NCI-H128 (cell line): ENCODE measurements at regions not wholly inside any gene's neighbourhood (a gene's known extent, or its start where the extent isn't known, plus 50 kb on each side); places are given as distances from the start of the nearest gene placed in this dataset.
"Not testable (repeated sequence)": the region's sequence is repeated elsewhere in the genome, so short reads cannot be mapped to it uniquely, and the experiment has no call there.

Experiments used
- DNase-seq: peaks from one replicate; lab custom pipeline; 2025; ENCODE audit not compliant: unreplicated experiment; lab: John Stamatoyannopoulos, UW

DNA sequence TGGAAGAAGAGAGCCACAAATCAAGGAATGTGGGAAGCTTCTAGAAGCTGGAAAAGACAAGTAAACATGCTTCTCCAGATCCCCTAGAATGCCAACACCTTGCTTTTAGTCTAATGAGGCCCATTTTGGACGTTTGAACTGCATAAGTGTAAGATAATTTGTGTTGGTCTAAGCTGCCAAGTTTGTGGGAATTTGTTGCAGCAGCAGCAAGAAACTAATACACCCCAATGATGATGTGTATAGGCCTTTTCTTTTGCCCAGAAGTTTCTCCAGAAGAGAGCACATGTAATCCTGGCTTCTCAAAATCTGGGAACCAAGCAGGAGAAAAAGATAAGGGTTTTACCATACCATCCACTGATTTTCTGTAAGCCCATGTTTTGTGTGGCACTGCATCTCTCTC, 96.1 kb upstream of the DPT start:
- no peak for DNase-seq

DNA sequence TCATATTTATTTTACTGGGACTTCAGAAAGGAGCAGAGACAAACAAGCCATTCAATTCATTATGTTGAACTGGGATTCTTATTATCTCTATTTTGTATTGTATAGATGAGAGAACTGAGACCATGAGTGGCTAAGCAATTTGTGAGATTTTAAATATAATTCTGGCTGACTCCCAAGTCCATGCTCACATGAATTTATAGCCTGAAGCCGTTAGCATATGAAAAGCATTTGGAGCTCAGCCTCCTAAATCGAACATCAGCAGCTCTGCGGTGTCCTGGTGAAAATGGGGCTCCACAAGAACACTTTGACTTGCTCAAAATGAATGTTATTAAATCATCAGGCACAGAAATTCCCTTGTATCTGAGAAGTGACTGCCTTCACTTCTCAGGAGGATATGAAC, 96.8 kb upstream of the DPT start:
- no peak for DNase-seq

- DNase-seq, result no peak
Observed at GRCh38 chr1:168826269-168826668, 97.3 kb upstream of the DPT start.

GRCh38 chr1:168827557-168827956, 98.6 kb upstream of the DPT start:
- no peak for DNase-seq

GRCh38 chr1:168829876-168830275, 100.9 kb upstream of the DPT start:
- DNase-seq, result no peak

- no peak for DNase-seq
Observed at GRCh38 chr1:168830562-168830961, 101.6 kb upstream of the DPT start.

DNA sequence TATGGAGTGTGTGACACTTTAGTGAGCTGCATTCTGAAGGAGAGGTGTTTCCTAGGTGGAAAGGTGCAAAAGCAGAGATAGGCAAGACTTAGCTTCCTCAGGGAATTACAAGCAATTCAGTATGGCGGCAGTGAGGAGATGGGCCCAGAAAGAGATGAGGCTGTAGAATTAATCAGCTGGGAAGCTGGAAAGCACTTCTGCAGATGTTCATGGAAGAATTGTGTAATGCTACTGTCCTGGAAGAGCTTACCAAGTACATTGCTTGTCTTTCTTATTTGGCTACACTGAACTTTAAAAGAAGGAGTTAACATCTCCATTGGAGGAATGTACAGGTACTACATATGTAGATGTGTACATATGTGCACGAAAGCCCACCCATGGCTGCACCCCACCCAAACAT, 103.7 kb upstream of the DPT start:
- DNase-seq, result no peak

- no peak for DNase-seq
Observed at GRCh38 chr1:168833362-168833761, 104.4 kb upstream of the DPT start.

GRCh38 chr1:168833801-168834224, 104.8 kb upstream of the DPT start:
- DNase-seq, result no peak

GRCh38 chr1:168834225-168834872, 105.3 kb upstream of the DPT start:
- DNase-seq, result no peak

DNA sequence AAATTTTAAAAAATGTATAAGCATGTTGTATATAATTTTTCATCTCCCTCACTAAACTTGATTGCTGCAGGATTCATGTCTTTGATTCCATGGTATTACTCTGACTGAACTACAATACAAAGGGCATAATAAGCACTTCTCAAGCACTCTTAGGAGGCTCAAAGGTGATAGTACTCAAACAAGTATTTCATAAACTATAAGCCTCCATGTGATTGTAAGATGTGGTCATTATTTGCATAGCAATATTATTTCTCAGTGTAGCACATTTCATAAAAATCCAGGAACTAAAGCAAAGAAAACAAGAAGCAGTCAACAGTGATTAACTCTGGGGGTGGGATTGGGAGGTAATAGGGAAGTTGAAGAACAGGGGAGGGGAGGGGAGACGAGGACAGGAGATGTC, 106.2 kb upstream of the DPT start:
- no peak for DNase-seq

GRCh38 chr1:168835791-168836190, 106.8 kb upstream of the DPT start:
- no peak for DNase-seq

GRCh38 chr1:168836469-168836868, 107.5 kb upstream of the DPT start:
- DNase-seq, result no peak

DNA sequence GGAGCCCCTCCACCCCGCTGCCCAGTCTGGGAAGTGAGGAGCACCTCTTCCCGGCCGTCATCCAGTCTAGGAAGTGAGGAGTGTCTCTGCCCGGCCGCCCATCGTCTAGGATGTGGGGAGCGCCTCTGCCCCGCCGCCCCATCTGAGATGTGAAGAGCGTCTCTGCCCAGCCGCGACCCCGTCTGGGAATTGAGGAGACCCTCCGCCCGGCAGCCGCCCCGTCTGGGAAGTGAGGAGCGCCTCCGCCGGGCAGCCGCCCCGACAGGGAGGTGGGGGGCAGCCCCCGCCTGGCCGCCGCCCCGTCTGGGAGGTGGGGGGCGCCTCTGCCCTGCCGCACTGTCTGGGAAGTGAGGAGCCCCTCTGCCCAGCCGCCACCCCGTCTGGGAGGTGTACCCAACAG, 108.2 kb upstream of the DPT start:
- not testable (repeated sequence) for DNase-seq

DNA sequence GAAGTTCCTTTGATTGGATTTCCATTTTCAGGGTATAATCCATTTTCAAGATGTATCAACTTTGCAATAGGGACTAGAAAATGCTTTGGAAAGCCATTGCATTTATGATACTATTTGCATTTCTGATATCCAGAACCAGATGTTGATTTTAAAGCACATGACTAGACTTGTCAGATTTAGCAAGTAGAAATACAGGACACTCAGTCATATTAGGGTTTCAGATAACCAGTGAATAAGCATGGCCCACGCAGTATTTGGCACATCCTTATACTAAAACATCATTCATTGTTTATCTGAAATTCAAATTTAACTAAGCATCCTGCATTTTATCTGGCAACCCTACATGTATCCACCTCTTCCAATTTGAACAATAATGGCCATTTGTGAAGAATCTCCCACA, 113.3 kb upstream of the DPT start:
- DNase-seq, result no peak

GRCh38 chr1:168842916-168843315, 113.9 kb upstream of the DPT start:
- DNase-seq, result peak; percentile 16

DNA sequence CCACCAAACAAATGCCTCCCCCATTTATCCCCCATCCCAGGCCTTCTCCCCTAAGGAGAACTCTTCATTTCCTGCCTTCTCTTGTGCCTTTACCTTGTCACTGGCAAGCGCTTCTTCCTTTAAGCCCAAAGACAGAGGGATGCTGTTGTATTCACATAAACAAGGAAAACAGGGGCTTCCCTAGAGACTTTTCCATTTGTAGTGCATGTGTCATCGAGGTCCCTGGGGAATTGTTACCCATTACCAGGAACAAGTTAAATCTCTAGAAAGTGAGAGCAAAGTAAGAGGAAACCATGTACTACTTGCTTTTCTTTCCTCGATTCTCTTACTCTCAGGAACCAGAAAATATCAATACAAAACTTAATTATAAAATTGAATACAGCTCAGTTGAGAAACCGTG, 114.4 kb upstream of the DPT start:
- DNase-seq, result no peak

- DNase-seq, result no peak
Observed at GRCh38 chr1:168843950-168844349, 114.9 kb upstream of the DPT start.

- no peak for DNase-seq
Observed at GRCh38 chr1:168845140-168845539, 116.1 kb upstream of the DPT start.

DNA sequence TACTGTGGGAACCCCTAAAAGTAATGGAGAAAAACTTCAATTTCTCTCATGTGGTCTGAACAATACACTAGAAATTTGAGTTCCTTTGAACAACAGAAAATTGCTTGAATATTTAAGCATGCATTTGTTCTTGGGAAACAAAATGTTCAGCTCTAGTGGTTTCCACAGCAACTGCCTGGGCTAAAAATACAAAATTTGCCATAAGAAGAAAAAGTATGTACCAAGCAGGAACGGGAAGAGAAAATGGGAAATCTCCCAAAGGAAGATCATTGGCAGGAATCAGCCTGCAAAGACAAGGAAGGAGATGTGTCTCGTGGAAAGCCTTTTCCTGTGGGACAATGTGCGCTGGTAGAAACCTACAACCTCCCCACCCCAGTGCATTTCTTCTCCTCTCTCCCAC, 119.0 kb upstream of the DPT start:
- DNase-seq, result no peak

DNA sequence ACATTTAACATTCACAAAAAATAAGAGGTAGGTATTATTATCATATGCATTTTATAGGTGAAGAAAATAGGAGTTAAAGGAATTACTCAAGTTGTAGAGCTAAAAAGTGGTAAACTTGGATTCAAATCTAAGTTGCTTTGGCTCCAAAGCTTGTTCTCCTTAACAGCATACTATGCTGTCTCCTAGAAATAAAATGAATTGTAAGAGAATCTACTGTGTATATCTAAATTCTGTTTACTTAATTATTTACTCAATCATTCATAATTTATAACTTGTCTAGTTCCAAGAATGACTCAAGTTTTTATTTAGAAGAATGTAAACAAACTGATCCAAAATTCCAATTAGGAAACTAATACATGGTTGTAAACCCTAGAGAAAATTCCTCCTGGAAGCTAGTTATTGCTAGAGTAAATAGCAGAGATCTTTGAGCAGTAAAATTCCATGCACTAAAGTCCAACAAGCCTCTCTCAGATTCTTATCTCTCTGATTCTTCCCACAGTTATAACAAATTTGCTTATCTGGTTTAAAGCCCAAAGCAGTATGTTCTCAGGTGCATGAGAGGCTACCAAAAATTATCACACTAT, 132.5 kb upstream of the DPT start:
- no peak for DNase-seq

DNA sequence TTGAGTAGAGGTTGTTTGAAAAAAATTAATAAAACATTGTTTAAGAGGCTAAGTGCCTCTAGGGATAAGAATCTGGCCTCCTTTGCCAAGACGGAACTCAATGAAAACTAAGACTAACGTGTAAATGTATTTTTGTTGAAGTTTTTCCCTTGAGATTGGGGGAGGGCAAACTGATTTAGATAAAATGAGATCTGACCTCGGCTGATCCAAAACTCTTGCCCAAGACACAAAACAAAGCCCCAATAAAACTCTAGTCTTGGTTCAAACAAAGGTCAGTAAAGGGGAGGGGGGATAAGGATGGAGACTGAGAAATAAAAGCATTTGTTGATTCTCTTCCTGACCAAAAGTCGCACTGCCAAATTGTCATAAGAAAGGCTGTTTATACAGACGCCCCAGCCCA, 134.8 kb upstream of the DPT start:
- DNase-seq, result no peak

GRCh38 chr1:168864266-168864665, 135.3 kb upstream of the DPT start:
- DNase-seq, result no peak
